Bronchial epithelial cell (primary cell): ENCODE measurements at regions not wholly inside any gene's neighbourhood (a gene's known extent, or its start where the extent isn't known, plus 50 kb on each side); places are given as distances from the start of the nearest gene placed in this dataset.
A peak's percentile ranks its signal among the peaks of the same experiment; 100 is the strongest.

Experiments used
- DNase-seq: peaks from one replicate; pipeline ENCODE4 v3.0.0-alpha.2; 2010; ENCODE audit warnings: low read depth
- FAIRE-seq: peaks from 2 replicates; lab custom pipeline; 2011; peaks lifted over from hg19 to GRCh38; lab: Jason Lieb, UNC
- H3K27me3 ChIP-seq: 2 replicates; pipeline ENCODE4 v1.5.1; 2011; ENCODE audit warnings: low read length; ENCODE audit not compliant: control insufficient read depth, insufficient read depth
- H3K36me3 ChIP-seq: 2 replicates; pipeline ENCODE4 v1.5.1; 2011; ENCODE audit warnings: low read length; ENCODE audit not compliant: control insufficient read depth, insufficient read depth
- H3K4me3 ChIP-seq: 2 replicates; pipeline ENCODE4 v1.5.1; 2011; ENCODE audit warnings: mild to moderate bottlenecking, low read depth, low read length, control low read depth
- TF ChIP-seq, protein P1 (sequence below): IDR thresholded peaks from 2 replicates; pipeline ENCODE4 v1.5.1; 2011; ENCODE audit warnings: mild to moderate bottlenecking, moderate library complexity, low read length, control low read depth, inconsistent platforms; ENCODE audit not compliant: insufficient read depth, severe bottlenecking

DNA sequence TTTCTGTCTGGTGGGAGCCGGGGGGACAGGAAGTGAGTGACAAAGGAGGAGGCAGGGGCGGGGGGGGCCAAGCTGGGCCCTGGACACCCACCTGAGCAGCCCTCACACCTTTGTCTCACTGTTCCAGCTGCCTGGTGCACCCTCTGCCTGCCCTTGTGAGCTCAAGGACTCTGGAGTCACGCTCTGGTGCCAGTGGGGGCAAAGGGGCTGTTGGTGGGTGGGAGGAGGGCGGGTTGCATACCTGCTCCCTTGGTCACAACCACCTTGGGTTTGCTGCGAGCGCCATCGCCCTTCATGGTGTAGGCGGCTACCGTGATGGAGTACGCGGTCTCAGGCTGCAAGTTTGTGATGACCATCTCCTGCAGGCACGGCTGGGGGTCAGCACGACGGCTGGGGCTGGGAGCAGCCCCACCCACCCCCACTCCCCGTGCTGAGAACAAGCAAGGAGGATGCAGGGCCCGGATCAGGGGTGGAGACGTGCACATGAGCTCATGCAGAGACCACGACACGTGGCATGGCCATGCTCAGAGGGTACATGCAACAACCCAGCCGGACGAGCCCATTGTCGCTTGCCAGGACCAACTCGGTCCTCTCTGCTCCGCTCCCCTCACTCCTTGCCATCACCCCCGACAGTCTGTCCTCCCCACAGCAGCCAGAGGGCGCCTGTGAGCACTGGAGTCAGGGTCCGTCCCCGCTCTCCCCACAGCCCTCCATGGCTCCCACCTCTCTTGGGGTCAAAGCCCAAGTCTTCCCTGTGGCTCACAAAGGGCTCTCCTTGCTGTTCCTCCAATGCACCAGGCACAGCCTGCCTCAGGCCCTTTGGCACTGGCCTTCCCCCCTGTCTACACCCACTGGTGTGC lies 114.9 kb downstream of the PTPRS start:
- DNase-seq, result no peak
- TF ChIP-seq, protein P1, sequence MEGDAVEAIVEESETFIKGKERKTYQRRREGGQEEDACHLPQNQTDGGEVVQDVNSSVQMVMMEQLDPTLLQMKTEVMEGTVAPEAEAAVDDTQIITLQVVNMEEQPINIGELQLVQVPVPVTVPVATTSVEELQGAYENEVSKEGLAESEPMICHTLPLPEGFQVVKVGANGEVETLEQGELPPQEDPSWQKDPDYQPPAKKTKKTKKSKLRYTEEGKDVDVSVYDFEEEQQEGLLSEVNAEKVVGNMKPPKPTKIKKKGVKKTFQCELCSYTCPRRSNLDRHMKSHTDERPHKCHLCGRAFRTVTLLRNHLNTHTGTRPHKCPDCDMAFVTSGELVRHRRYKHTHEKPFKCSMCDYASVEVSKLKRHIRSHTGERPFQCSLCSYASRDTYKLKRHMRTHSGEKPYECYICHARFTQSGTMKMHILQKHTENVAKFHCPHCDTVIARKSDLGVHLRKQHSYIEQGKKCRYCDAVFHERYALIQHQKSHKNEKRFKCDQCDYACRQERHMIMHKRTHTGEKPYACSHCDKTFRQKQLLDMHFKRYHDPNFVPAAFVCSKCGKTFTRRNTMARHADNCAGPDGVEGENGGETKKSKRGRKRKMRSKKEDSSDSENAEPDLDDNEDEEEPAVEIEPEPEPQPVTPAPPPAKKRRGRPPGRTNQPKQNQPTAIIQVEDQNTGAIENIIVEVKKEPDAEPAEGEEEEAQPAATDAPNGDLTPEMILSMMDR, result peak; percentile 57
- FAIRE-seq, result no peak
- no peaks in the 10 kb centered on the region for H3K36me3 ChIP-seq
- no peak overlapping the region for H3K4me3 ChIP-seq
- no peaks in the 10 kb centered on the region for H3K27me3 ChIP-seq

DNA sequence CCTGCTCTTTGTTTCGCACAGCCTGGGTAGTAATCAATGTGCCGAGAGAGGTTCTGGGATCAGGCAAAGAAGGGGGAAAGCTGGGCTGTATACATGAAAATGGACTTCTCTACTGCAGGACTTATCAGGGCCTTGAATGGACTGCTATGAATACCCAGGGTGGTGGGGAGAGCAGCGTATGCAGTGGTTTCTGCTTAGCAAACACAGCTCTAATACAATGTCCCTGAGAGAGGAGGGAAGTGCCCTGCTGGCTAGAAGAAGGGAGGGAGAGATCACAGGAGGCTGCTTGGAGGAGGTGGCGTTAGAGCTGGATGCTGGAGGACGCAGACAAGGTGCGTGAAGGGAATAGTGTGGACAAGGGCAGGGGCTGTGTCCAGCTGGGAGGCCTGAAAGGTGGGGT lies 116.1 kb downstream of the PTPRS start:
- FAIRE-seq, result no peak
- DNase-seq, result no peak
- Histone ChIP-seq H3K4me3 (no peak overlapping the region), H3K27me3 (no peaks in the 10 kb centered on the region), H3K36me3 (no peaks in the 10 kb centered on the region)
- TF ChIP-seq, protein P1, result no peak

DNA sequence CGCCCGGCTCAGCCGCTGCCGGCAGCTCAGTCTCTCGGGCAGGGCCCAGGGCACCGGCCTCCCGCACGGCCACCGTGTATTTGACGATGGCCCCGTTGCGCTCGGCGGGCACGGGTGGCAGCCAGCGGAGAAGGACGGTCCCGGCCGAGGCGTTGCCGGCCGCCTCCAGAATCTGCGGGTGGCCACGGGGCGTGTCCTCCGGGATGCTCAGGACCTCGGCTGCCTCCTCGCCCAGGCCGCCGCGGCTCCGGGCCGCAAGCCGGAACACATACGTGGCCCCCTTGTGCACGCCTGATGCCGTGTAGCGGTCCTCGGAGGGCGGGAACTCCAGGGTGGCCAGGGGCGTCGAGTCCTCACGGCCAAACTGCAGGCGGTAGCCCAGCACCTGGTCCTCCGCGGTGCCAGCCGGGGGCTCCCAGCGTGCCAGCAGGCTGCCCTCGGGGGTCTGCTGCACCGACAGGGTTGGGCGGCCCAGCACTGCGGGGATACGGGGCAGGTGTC lies 117.7 kb downstream of the PTPRS start:
- TF ChIP-seq, protein P1, result no peak
- no peak for DNase-seq
- FAIRE-seq, result no peak

DNA sequence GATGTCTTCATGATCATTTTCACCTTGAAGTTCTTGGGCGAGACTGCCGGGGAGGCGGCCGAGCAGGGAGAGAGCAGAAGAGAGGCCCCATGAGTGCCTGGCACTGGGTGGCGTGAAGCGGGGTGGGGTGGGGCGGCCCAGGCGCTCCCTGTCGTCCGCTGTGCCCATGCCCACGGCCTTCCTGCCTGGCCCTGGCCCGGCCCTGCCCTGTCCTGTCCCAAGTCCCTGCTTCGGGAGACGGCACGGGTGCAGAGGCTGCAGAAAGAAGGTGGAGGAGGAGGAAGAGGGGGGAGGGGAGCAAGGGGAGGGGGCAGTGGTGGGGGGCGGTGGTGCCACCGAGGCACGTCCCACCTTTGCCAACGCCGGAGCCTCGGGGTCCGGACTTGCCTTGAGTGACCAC lies 118.4 kb downstream of the PTPRS start:
- DNase-seq (no peak), FAIRE-seq (no peak)
- H3K36me3 ChIP-seq, result no peaks in the 10 kb centered on the region
- H3K4me3 ChIP-seq, result no peak overlapping the region
- H3K27me3 ChIP-seq, result no peaks in the 10 kb centered on the region
- TF ChIP-seq, protein P1, result no peak

More for the DNA sequence above, 117.7 kb downstream of the PTPRS start:
- Histone ChIP-seq H3K27me3 (no peaks in the 10 kb centered on the region), H3K4me3 (no peak overlapping the region), H3K36me3 (no peaks in the 10 kb centered on the region)

DNA sequence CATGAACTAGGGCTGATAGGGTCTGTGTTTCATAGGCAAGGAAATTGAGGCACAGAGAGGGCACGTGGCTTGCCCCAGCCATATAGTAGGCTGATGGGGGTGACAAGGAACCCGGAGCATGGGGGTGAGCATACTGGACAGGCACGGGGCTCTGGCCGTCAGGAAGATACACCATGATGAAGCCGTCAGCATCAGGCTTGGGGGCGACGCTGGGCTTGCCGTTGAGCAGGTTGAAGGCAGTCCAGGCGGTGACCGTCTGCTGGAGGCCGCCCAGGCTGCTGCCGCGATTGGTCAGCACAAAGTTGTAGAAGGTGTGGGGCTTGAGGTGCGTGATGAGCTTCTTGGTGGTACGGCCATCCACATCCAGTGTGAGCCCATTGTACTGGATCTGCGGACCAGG lies 119.7 kb downstream of the PTPRS start:
- FAIRE-seq, result no peak
- DNase-seq, result no peak
- Histone ChIP-seq H3K4me3 (no peak overlapping the region), H3K27me3 (no peaks in the 10 kb centered on the region), H3K36me3 (no peaks in the 10 kb centered on the region)
- TF ChIP-seq, protein P1, result no peak
